ENCODE measurements at regions not wholly inside any gene's neighbourhood (a gene's known extent, or its start where the extent isn't known, plus 50 kb on each side); places are given as distances from the start of the nearest gene placed in this dataset.

DNA sequence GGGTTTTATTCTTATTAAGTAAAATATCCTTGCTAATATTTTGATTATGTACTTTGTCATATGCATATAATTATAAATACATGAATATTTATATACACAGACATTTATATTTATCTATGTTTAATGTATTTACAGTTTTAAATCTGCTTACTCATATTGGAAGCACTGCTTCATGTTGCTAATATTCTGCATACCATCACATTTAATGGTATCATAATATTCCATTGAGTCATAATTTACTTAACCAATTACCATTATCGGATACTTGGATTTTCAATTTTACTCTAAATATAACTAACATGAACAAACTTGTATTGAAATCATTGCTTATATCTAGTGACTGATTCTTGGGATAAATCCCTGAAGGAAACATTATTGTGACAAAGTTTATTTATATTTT, 155.2 kb downstream of the MBL2 start:
- Mint-ChIP-seq H3K4me1 (ENCODE audit: unreplicated experiment) (peaks cover 14% of the 10 kb centered on the region), H3K4me3 (no peak overlapping the region), H3K27me3 (no peaks in the 10 kb centered on the region), H3K27ac (no peak overlapping the region), H3K36me3 (no peaks in the 10 kb centered on the region), H3K9me3 (no peaks in the 10 kb centered on the region)
- DNase-seq (ENCODE audit: extremely low spot score, unreplicated experiment) = no peak
- TF ChIP-seq, protein P1, sequence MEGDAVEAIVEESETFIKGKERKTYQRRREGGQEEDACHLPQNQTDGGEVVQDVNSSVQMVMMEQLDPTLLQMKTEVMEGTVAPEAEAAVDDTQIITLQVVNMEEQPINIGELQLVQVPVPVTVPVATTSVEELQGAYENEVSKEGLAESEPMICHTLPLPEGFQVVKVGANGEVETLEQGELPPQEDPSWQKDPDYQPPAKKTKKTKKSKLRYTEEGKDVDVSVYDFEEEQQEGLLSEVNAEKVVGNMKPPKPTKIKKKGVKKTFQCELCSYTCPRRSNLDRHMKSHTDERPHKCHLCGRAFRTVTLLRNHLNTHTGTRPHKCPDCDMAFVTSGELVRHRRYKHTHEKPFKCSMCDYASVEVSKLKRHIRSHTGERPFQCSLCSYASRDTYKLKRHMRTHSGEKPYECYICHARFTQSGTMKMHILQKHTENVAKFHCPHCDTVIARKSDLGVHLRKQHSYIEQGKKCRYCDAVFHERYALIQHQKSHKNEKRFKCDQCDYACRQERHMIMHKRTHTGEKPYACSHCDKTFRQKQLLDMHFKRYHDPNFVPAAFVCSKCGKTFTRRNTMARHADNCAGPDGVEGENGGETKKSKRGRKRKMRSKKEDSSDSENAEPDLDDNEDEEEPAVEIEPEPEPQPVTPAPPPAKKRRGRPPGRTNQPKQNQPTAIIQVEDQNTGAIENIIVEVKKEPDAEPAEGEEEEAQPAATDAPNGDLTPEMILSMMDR (conservative IDR thresholded peaks at IDR 0.05) = no peak

DNA sequence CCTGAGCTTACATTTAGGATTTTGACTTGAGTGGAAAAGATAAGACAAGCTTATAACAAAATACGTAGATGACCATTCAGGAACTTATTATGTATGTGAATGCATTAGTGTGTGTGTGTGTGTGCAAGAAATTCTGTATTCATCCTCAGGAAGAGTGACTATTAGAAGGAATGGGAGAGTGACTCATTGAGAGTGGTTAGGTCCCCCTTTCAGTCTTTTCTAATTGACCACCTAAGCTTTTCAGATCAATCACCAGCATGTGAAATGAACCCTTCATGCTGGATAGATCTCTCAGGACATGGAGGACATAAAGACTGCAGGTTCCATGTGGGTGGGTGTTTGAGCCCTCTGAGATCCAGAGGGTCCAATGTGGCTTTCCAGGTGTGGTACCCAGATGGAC, 153.5 kb downstream of the MBL2 start:
- no peak overlapping the region for H3K27ac Mint-ChIP-seq
- H3K4me1 Mint-ChIP-seq (ENCODE audit: unreplicated experiment) = peaks cover 14% of the 10 kb centered on the region
- H3K36me3 Mint-ChIP-seq = no peaks in the 10 kb centered on the region
- DNase-seq (ENCODE audit: extremely low spot score, unreplicated experiment) = no peak
- TF ChIP-seq, protein P1 (conservative IDR thresholded peaks at IDR 0.05) = no peak
- H3K9me3 Mint-ChIP-seq = no peaks in the 10 kb centered on the region
- no peak overlapping the region for H3K4me3 Mint-ChIP-seq
- no peaks in the 10 kb centered on the region for H3K27me3 Mint-ChIP-seq

DNA sequence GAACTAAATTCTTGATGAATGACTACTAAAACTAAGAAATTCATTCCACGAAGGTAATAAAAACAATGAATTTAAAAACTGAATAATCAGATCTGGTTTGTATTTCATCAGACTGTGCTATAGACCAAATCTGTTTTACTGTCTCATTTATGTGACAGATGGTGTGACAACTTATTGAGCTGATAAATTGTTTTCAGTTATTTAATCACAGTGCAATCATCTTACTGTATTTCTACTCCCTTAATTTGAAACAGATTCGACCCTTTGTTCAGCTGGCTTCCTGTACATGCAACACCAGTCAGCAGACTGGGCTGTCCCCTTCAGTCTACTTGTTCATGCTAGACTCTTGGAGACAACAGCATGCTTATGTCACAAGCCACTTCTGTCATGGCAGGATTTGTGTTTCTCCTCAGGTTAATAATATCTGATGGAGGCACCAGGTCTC, 150.9 kb downstream of the MBL2 start:
- Mint-ChIP-seq H3K9me3 (no peaks in the 10 kb centered on the region), H3K4me3 (no peak overlapping the region), H3K27ac (no peak overlapping the region), H3K36me3 (no peaks in the 10 kb centered on the region), H3K4me1 (ENCODE audit: unreplicated experiment) (peaks cover 18% of the 10 kb centered on the region), H3K27me3 (no peaks in the 10 kb centered on the region)
- TF ChIP-seq, protein P1 (conservative IDR thresholded peaks at IDR 0.05) = no peak
- no peak for DNase-seq (ENCODE audit: extremely low spot score, unreplicated experiment)

DNA sequence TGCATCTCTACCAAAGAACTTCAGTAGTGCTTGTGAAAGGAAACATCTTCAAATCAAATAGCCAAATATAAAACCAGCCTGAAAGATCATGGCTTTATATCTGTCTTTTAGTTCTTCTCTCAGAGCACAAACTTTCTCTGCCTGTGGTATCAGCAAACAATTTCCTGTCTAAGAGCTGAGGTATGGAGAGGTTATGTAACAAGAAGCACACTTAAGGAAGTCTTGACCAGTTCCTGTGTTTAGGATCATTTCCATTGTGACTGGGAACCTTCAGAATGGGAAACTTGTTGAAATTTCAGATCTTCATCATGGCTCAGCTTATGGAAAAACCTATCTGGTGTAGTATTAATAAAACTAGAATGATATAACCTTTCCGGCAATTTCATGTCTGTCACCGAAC, 148.8 kb downstream of the MBL2 start:
- no peaks in the 10 kb centered on the region for H3K36me3 Mint-ChIP-seq
- no peak for DNase-seq (ENCODE audit: extremely low spot score, unreplicated experiment)
- no peak overlapping the region for H3K27ac Mint-ChIP-seq
- H3K27me3 Mint-ChIP-seq = no peaks in the 10 kb centered on the region
- TF ChIP-seq, protein P1 (conservative IDR thresholded peaks at IDR 0.05) = no peak
- H3K4me1 Mint-ChIP-seq (ENCODE audit: unreplicated experiment) = peaks cover 19% of the 10 kb centered on the region
- no peaks in the 10 kb centered on the region for H3K9me3 Mint-ChIP-seq
- no peak overlapping the region for H3K4me3 Mint-ChIP-seq

DNA sequence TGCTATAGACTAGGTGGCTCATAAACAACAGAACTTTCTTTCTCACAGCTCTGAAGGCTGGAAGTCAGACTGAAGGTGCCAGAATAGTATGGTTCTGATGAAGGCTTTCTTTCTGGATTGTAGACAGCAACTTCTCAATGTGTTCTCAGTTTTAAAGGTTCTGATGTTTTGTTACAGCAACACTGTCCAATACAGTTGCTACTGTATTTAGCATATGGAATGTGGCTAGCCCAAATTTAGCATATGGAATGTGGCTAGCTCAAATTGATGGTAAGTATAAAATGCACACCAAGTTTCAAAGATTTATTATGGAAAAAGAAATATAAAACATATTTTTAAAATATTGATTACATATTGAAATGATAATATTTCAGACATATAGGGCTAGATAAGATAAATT, 145.3 kb downstream of the MBL2 start:
- H3K27ac Mint-ChIP-seq = no peak overlapping the region
- H3K4me1 Mint-ChIP-seq (ENCODE audit: unreplicated experiment) = peaks cover 9% of the 10 kb centered on the region
- no peaks in the 10 kb centered on the region for H3K9me3 Mint-ChIP-seq
- DNase-seq (ENCODE audit: extremely low spot score, unreplicated experiment) = no peak
- no peaks in the 10 kb centered on the region for H3K27me3 Mint-ChIP-seq
- no peaks in the 10 kb centered on the region for H3K36me3 Mint-ChIP-seq
- TF ChIP-seq, protein P1 (conservative IDR thresholded peaks at IDR 0.05) = no peak
- H3K4me3 Mint-ChIP-seq = no peak overlapping the region

DNA sequence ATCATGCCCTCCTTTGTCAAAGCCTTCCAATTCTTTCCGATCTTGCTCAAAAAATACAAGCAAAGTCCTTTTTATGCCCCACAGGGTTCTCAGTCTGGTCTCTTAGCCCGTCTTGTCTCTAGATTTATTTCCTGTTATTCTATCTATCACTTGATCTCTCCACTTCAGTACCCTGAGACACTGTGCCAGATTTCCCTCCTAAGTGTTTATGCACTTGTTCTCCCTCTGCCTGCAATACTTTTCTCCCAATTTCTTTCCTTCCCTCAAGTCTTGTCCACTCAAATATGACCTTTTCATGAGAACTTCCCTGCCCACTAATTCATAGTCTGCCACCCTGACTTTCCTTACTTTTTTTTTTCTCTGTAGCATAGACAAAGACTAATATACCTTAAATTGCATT, 141.4 kb downstream of the MBL2 start:
- Mint-ChIP-seq H3K36me3 (no peaks in the 10 kb centered on the region), H3K9me3 (no peaks in the 10 kb centered on the region), H3K4me3 (no peak overlapping the region), H3K27me3 (no peaks in the 10 kb centered on the region), H3K4me1 (ENCODE audit: unreplicated experiment) (peaks cover 16% of the 10 kb centered on the region), H3K27ac (no peak overlapping the region)
- TF ChIP-seq, protein P1 (conservative IDR thresholded peaks at IDR 0.05) = no peak
- no peak for DNase-seq (ENCODE audit: extremely low spot score, unreplicated experiment)

Measured in type B pancreatic cell (in vitro differentiated cells).